ENCODE measurements at regions not wholly inside any gene's neighbourhood (a gene's known extent, or its start where the extent isn't known, plus 50 kb on each side); places are given as distances from the start of the nearest gene placed in this dataset.
"Not testable (repeated sequence)": the region's sequence is repeated elsewhere in the genome, so short reads cannot be mapped to it uniquely, and the experiment has no call there.

- Histone ChIP-seq H3K4me3 (no peak overlapping the region), H3K27ac (no peak overlapping the region)
- TF ChIP-seq, protein P1, sequence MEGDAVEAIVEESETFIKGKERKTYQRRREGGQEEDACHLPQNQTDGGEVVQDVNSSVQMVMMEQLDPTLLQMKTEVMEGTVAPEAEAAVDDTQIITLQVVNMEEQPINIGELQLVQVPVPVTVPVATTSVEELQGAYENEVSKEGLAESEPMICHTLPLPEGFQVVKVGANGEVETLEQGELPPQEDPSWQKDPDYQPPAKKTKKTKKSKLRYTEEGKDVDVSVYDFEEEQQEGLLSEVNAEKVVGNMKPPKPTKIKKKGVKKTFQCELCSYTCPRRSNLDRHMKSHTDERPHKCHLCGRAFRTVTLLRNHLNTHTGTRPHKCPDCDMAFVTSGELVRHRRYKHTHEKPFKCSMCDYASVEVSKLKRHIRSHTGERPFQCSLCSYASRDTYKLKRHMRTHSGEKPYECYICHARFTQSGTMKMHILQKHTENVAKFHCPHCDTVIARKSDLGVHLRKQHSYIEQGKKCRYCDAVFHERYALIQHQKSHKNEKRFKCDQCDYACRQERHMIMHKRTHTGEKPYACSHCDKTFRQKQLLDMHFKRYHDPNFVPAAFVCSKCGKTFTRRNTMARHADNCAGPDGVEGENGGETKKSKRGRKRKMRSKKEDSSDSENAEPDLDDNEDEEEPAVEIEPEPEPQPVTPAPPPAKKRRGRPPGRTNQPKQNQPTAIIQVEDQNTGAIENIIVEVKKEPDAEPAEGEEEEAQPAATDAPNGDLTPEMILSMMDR (IDR thresholded peaks at IDR 0.05): no peak
- DNase-seq (ENCODE audit: low spot score): no peak
Measured at GRCh38 chr6:112594886-112595594, 247.9 kb downstream of the RFPL4B start.

- TF ChIP-seq, protein P1 (IDR thresholded peaks at IDR 0.05): no peak
- Histone ChIP-seq H3K4me3 (no peak overlapping the region), H3K27ac (no peak overlapping the region)
- no peak for DNase-seq (ENCODE audit: low spot score)
Measured at GRCh38 chr6:112595841-112596240, 248.7 kb downstream of the RFPL4B start.

DNA sequence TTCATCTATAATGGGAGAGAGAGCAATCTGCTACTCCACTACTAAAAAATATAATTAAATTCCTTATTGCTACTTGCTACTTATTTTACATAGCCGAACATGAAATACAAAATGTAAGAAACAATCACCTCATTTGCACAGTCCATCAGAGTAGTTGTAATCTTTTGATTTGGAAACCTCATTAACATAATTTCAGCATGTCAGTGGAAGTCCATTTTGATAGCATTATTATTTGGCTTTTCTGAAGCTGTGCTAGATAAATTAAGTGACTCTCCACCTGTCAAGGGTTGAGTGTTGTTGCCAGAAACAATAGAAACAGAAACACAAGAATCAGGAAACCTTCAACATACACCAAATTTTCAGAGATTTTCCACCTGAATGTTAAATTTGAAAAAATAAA, 250.0 kb downstream of the RFPL4B start:
- DNase-seq (ENCODE audit: low spot score): no peak
- Histone ChIP-seq H3K4me3 (no peak overlapping the region), H3K27ac (no peak overlapping the region)
- TF ChIP-seq, protein P1 (IDR thresholded peaks at IDR 0.05): no peak

DNA sequence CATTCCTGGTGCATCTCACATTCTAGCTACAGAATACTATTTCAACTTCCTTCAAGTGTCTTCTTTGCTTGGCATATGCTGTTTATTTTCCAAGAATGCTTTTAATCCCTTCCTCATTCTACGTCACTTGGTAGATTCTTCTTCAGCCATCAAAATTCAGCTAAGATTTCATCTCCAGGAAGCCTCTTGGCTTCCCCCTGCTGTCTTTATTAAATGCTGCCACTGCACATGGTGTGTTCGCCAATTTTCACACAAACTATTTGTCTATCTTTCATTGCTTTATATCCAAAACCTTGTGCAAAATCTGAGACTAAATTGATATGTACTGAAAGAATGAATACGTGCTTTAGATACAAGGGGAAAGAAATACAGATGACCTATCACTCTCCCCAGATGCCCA, 253.0 kb downstream of the RFPL4B start:
- no peak overlapping the region for H3K4me3 ChIP-seq
- TF ChIP-seq, protein P1 (IDR thresholded peaks at IDR 0.05): no peak
- H3K27ac ChIP-seq: no peak overlapping the region
- DNase-seq (ENCODE audit: low spot score): no peak

GRCh38 chr6:112603726-112604125, 256.6 kb downstream of the RFPL4B start:
- no peak overlapping the region for H3K4me3 ChIP-seq
- TF ChIP-seq, protein P1 (IDR thresholded peaks at IDR 0.05): no peak
- H3K27ac ChIP-seq: no peak overlapping the region
- no peak for DNase-seq (ENCODE audit: low spot score)

- DNase-seq (ENCODE audit: low spot score): no peak
- TF ChIP-seq, protein P1 (IDR thresholded peaks at IDR 0.05): no peak
- H3K4me3 ChIP-seq: no peak overlapping the region
- no peak overlapping the region for H3K27ac ChIP-seq
Measured at GRCh38 chr6:112606656-112607435, 259.7 kb downstream of the RFPL4B start.

- not testable (repeated sequence) for H3K27ac ChIP-seq; DNase-seq (ENCODE audit: low spot score); H3K4me3 ChIP-seq
Measured at GRCh38 chr6:112608925-112609324, 261.8 kb downstream of the RFPL4B start.
